Activated CD4-positive, alpha-beta T cell treated with anti-CD3 and anti-CD28 coated beads, Interleukin-10, Interleukin-2, amounts not matched to agents 100 ng/mL and 50 ng/mL, durations not matched to agents 16 hours and 8 hours (primary cell): ENCODE measurements at regions not wholly inside any gene's neighbourhood (a gene's known extent, or its start where the extent isn't known, plus 50 kb on each side); places are given as distances from the start of the nearest gene placed in this dataset.
A peak's percentile ranks its signal among the peaks of the same experiment; 100 is the strongest.
"Not testable (repeated sequence)": the region's sequence is repeated elsewhere in the genome, so short reads cannot be mapped to it uniquely, and the experiment has no call there.

Experiments
- DNase-seq: peaks from one replicate; pipeline ENCODE4 v3.0.0-alpha.2; 2020

DNA sequence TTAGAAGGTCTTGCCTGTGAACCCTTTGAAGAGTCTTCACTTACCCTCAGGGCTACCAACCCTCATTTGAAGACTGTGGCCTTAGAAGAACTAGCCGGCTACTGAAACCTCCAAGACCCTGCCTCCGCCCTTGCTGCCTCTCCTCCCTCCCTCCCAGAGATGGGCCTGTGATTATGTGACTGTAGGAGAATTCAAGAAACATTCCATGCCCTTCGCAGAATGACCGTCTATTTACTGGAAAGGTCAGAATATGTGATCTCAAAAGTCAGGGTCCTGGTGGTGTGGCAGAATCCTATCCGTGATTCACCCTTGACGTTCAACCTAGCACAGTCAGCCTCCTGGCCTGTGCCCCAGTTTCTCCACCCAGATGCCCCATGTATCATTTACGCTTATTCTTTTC is 109.6 kb downstream of the CTNND1 start:
- no peak for DNase-seq

DNA sequence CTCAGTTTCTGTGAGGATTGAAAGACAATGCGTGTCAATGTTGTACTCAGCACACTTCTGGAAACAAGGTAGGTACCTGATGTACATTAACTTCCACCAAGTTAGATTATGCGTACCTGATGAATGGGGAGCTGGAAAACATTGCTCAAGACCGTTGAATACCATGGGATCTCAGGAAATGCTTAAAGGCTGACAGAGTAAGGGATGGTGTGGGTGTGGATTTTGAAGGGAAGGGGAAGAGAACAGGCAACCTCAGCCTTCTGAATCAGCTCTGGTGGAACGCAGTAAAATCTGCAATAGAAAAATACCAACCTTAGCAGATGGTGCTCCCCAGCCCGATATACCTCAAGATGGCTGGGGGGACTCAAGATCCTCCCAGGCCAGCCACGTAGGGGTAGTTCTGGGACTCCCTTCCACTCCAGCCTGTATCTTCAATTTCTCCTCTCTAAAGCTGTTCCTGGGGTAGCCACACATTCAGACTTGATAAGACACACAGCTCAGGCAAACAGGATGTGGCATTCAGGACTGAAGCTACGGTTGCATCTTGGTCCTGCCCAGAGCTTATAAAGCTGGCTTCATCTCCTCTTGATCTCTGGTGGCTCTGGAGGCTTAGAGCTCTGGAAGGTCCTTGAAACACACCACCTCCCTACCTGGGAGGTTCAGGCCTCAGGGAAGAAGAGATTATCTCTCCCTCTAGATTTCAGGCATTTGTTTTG is 111.8 kb downstream of the CTNND1 start:
- DNase-seq = no peak

DNA sequence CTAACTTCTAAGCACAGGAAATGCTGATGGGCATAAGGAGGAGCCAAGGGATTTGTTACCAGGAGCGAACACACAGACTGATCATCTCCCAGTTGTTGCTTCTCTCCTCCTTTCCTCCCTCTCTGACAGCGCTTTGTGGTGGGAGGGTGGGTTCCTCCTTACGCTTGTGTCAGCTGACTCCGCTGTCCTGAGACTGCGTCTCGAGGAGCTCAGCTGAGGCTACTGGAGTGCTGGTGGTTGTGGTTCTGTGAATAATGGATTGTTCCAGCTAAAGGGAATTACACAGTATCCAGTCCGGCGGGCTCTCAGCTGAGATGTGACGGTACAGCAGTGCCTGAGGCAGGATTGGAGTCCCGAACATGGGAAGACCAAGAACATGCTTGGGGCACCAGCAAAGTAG is 113.4 kb downstream of the CTNND1 start:
- no peak for DNase-seq

DNA sequence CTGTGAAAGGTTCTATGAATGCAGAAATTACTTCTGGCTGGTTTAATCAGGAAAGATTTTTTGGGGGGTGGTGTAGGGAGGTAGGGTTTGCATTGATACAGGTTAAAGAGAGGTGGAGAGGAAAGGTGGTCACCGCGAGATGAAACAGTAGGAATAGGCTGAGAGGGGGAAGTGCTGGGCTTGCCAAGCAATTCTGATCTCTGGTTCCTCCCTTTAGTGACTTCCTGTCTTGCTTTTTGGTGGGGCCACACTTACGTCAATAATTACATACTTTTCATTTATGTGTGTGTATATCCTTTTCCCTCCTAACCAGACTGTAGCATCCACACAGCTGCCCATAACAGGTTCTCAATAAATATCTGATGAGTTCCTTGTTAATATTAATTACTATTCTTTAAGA is 120.0 kb downstream of the CTNND1 start:
- DNase-seq = no peak

DNA sequence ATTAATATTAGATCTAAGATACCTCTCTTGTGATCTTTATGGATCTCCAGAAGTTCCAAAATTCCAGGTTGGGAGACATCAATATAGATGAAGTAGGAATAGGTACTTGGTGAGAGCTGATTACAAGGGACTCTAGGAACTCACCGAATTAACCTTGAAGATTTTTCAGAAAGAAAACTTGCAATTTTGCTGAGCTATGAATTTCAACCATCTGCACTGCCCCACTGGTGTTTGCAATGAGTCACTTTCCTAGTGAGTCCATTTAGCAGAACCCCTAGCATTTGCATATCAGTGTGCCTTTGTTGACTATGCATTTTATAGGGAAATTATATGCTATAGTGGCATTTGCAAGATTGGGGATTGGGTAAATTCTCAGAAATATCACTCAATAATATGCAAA is 122.0 kb downstream of the CTNND1 start:
- DNase-seq = no peak

DNA sequence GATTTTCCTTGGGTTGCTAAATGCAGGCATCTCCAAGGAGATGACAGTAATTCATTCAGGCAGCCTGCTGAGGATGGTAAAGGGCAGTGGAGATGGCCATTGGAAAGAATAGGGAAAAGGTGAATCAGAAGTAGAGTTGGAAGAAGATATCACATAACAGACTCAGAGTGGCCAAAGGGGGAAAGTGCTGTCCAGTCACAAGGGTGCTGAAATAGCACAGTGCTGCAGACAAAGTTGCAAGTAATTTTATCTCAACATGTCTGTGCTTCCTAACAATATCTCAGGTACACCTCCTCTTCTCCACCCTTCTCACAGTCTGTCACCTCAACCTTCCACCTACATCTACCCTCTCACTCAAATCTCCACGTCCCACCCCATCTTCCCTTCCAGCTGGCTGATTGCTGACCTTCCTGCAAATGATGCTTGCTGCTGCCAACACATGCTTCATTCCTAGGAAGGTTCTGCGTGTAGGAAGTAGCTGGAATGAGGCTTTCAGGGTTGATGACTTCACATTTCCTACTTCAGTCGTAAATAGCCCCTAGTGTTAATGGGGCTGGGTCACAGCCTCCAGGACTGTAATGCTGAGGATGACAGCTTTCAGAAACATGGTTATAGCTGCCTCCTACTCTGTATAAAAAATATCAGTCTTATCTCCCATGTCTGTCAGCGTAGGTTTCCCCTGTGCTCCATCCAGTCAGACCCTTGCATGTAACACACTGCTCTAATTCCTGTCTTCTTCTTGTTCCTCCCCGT is 123.9 kb downstream of the CTNND1 start:
- no peak for DNase-seq

DNA sequence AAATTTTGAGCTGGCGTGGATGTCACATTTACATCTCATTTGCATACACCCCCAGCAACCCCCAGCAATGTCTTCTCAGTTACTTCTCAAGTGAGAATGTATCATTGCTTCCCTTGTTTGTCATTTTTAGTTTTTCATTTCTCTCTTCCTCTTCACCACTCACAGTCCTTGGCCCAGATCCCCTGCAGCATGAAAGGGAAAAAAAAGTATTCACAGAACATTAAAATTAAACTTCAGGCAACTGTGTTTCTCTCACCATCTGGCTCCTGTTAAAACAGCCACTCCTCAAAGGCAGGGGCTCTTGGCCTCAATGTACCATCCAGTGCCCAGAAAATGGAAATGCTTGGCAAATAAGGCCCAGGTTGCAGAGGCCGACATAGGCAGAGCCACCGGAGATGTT is 126.8 kb downstream of the CTNND1 start:
- DNase-seq = no peak

DNA sequence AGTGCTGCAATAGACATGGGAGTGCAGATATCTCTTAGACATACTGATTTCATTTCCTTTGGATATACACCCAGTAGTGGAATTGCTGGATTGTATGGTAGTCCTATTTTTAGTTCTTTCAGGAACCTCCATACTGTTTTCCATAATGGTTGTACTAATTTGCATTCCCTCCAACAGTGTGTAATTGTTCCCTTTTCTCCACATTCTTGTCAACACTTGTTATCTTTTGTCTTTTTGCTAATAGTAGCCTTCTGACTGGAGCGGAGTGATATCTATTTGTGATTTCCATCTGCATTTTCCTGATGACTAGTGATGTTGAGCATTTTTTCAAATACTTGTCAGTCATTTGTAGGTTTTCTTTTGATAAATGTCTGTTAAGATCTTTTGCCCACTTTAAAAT is 128.9 kb downstream of the CTNND1 start:
- no peak for DNase-seq

DNA sequence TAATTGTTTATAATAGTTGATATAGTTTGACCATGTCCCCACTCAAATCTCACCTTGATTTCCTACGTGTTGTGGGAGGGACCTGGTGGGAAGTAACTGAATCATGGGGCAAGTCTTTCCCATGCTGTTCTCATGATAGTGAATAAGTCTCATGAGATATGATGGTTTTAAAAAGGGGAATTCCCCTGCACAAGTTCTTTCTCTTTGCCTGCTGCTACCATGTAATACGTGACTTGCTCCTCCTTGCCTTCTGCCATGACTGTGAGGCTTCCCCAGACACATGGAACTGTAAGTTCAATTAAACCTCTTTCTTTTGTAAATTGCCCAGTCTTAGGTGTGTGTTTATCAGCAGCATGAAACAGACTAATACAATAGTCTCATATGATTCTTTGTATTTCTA is 130.5 kb upstream of the OR9Q1 start:
- DNase-seq = not testable (repeated sequence)

DNA sequence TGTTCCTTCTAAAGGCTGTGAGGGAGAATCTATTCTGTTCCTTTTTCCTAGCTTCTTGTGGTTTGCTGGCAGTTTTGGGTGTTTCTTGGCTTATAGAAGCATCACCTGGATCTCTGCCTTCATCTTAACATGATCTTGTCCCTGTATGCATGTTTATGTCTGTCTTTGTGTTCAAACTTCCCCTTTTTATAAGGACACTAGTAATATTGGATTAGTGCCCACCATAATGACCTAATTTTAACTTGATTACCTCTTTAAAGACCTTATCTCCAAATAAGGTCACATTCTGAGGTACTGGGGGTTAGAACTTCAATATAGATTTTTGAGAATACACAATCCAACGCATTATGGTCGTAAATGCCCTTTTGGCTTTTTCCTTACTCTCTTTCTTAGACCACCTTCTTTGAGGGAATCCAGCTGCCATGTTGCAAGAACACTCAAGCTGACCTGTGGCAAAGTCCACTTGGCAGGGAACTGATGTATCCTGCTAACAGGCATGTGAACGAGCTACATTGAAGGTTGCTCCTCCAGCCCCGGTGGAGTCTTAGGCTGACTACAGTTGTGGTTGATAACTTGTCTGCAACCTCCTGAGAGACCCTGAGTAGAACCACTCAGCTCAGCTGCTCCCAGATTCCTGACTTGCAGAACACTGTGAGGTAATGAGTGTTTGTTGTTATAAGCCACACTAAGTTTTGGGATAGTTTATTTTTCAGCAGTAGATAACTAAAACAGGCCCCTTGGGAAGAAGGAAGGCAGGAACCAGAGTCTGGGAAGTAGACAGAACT is 127.1 kb upstream of the OR9Q1 start:
- DNase-seq = no peak

DNA sequence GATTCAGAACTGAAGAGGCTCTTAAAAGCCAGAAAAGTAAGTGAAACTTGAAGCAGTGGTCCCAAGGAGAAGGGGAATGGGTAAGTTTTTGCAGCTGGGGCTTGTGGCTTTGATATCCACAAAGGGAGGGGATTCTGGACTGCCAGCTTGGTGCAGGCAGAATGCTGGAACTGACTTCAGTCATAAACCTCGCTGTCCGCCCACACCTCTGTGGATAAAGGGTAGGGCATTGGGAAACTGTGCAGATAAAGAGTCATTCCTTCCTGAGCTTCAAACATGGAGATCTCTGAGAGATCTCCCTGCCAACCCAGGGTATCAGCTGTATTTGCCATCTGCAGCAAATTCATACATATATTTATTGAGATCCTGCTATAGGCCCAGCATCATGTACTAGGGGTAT is 124.3 kb upstream of the OR9Q1 start:
- no peak for DNase-seq

DNA sequence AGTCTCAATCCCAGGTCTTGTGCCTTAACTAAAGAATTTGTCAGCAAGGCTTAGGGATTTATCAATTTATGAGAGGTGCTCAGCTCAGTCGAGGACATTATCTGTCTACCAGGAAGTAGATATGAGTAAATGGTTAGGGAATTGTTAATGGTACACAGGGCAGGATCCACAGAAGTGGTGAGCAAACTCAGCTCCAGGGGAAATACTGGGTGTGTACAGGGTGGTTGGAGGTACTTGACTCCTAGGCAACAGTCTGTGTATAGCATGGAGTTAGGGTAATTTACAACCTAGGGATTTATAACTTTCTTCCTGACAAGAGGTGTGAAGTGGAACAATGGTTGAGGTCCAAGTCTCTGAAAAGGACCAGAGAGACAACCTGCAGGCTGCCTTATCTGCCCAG is 123.4 kb upstream of the OR9Q1 start:
- DNase-seq = no peak

DNA sequence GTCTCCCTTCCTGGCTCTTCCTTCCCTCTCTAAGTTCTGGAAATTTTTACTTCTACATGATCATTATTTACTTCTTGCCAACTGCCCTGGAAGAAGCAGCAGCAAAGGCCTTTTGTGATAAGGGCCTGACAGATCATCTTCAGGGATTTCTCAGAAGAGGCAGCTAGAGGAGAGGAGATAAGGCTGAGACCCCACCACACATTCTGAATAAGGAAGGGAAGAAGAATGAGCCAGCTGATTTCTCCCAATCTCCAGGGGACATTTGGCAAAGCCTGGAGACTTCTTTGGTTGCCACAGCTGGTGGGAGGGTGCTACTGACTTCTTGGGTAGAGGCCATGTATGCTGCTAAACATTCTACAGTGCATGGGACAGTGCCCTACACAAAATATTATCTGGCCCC is 122.4 kb upstream of the OR9Q1 start:
- DNase-seq = no peak

DNA sequence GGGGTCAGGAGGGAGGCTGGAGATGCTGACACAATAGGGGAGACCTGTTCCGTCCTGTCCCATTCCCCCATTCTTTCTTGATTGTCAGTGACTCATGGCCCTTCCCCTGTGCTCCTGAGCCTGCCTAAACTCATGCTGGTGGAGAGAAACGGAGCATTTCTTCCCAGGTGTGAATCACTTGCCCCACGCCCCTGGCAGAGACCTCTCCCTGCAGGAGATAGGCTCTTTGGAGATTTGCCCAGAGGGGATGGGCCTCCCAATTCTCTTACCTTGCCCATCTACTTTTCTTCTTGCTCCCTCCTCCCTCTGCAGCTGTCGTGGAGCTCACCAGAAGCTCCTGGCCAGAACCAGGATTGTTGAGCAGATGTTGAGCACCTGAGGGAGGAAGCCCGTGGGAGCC is 121.9 kb upstream of the OR9Q1 start:
- DNase-seq = no peak

DNA sequence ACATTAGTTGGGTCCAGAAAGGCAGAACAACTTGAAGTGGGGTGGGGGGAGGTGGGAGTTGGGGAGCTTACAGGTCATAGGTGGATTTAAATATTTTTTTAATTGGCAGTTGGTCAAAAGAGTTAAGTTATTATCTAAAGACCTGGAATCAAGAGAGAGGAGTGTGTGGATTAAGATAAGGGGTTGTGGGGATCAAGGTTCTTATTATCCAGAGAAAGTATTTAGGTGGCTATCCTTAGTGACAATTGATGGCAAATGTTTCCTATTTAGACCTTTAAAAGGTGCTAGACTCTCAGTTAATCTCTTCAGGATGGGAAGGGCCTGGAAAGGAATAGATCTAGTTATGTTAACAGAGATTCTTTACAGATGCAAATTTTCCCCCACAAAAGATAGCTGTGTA is 120.7 kb upstream of the OR9Q1 start:
- DNase-seq = no peak

DNA sequence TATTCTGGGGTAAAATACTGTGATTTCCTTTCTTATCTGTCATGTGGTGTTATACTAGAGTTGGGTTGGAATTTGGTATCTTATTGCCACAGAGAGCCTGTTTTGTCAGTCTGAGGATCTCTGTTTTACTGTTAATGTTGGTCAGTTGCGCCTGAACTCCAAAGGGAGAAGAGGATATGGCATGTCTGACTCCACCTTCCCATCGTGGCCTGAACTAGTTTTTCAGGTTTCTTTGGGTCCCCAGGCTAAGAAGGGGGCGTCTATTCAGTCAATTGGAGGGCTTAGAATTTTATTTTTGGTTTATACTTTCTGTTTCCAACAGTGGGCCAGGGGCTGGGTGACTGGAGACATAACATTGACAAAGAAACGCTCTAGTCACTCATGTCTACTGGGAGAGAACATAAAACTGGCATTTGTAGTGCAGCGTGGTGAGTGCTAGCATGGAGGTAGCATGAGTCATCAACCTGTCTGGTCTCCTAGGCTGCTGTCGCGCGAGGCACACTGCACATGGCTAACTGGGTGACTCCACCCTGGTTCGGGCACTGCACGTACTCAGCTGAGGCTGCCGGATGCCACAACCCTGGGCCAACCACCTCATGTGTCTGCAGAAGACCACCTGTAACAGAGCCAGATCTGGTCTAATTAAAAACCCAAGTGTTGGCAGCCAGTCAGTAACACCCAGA is 120.1 kb upstream of the OR9Q1 start:
- DNase-seq = peak; percentile 25

DNA sequence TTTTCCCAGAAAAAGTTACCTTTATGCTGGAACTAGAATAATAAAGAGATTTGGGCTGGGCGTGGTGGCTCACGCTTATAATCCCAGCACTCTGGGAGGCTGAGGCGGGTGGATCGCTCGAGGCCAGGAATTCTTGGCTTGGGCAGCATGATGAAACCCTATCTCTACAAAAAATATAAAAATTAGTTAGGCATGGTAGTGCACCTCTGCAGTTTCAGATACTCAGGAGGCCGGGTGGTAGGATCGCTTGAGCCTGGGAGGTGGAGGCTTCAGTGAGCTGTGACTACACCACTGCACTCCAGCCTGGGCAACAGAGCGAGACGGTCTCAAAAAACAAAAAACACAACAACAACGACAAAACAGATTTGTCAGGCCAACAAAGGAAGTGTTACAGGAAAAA is 119.3 kb upstream of the OR9Q1 start:
- DNase-seq = no peak

DNA sequence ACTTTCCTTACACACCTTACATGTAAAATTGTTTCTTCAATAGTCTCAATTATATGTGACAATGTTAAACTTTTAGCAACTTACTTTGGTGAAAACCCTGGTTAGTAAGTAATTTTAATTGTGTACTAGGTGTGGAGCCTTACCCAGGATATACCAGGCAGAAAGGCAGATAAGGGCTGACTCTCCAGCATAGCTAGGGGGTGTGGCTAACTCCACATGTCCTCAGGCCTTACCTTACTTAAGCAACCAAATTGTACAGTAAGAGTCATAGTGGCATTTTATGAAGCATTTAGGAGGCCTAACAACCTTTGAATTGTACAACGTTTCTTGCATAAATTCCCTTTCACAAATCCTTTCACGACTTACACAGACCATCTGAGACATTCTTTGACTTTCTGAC is 118.2 kb upstream of the OR9Q1 start:
- no peak for DNase-seq

DNA sequence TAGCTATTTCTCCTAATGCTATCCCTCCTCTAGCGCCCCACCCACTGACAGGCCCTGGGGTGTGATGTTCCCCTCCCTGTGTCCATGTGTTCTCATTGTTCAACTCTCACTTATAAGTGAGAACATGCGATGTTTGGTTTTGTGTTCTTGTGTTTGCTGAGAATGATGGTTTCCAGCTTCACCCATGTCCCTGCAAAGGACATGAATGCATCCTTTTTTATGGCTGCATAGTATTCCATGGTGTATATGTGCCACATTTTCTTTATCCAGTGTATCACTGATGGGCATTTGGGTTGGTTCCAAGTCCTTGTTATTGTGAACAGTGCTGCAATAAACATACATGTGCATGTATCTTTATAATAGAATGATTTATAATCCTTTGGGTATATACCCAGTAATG is 115.3 kb upstream of the OR9Q1 start:
- not testable (repeated sequence) for DNase-seq

DNA sequence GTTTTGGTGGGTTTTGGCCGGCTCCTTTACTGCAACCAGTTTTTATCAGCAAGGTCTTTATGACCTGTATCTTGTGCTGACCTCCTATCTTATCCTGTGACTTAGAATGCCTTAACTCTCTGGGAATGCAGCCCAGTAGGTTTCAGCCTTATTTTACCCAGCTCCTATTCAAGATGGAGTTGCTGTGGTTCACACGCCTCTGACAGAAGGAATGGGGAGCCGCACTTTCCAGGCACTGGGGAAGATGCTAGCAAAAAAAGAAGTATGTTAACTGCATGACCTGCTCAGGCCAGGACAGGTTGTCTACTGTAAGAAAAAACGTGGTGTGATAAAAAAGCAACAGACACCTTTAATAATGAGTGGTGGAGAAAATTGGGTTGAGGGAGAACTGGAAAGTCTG is 112.2 kb upstream of the OR9Q1 start:
- not testable (repeated sequence) for DNase-seq

DNA sequence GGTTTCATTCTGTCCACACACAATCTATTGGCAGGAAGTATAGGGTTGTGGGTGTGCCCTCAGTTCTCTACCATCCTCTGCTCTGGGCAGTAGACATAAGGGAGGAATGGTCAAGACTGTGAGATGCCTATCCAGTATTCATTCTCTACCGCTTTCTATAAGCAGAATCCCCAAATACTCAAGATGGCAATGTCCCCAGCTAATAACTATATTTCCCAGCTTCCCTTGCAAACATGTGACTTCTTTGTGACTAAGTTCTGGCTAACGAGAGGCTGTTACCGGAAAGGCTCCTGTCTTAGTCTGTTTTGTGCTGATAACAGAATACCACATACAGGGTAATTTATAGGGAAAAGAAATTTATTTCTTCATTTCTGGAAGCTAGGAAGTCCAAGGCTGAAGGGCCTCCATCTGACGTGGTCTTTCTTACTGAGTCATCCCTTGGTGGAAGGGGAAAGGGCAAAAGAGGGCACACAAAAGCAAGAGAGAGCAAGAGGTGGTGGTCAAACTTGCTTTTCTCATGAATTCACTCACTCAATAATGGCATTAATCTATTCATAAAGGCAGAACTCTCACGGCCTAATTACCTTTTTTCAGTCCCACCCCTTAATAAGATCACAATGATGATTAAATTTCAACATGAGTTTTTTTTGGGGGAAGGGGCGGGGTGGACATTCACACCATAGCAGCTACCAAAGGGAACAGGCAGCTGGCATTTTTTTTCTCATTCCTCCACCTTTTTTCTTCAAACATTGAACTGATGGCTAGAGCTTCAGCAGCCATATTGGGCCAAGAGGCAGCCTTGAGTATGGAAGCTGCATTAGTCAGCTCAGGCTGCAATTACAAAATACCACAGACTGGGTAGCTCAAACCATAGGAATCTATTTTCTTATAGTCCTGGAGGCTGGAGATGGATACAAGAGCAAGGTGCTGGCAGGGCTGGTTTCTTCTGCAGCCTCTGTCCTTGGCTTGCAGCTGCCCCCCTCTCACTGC is 109.7 kb upstream of the OR9Q1 start:
- no peak for DNase-seq

DNA sequence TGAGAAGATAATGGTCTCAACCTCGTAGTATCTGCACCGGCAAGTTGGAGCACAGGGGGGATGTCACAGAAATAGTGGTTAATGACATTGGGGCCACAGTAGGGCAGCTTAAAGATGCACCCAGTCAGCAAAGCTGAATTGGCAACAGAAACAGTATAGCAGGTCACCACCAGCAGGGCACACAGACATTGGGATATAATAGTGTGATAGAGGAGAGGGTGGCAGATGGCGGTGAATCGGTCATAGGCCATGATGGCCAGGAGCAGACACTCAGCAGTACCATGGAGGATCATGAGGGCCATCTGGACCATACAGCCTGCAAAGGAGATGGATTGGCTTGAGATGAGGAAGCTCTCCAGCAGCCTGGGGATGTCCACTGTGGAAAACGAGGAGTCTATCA is 106.0 kb upstream of the OR9Q1 start:
- no peak for DNase-seq
